WTC11 (cell line): ENCODE measurements at regions not wholly inside any gene's neighbourhood (a gene's known extent, or its start where the extent isn't known, plus 50 kb on each side); places are given as distances from the start of the nearest gene placed in this dataset.

Source experiments
- ATAC-seq: fragments of 200-7000 bp; cut with Tn5 transposase; 2 replicates; pipeline ENCODE4 v1.10.0; 2021; ENCODE audit warnings: mild to moderate bottlenecking, moderate library complexity
- CTCF ChIA-PET: fragments of 300-600 bp; sonication (Branson Sonifier 250); formaldehyde crosslinking; loops from one replicate; lab custom pipeline; 2021; ENCODE audit warnings: antibody characterized with exemption; lab: Charles Lee
- POLR2A ChIA-PET: fragments of 350-600 bp; sonication (Branson Sonifier 250); formaldehyde crosslinking; loops from one replicate; lab custom pipeline; 2021; ENCODE audit warnings: antibody characterized with exemption; lab: Charles Lee
- DNase-seq: peaks from one replicate; pipeline ENCODE4 v3.0.0; 2021; ENCODE audit warnings: low spot score
- H3K27ac Mint-ChIP-seq: 2 replicates; pipeline ENCODE4 v1.8.0; 2021; ENCODE audit warnings: mixed read lengths
- H3K27me3 Mint-ChIP-seq: 2 replicates; pipeline ENCODE4 v1.8.0; 2021; ENCODE audit warnings: low read depth, mild to moderate bottlenecking, moderate library complexity, mixed read lengths
- H3K36me3 Mint-ChIP-seq: 2 replicates; pipeline ENCODE4 v1.8.0; 2021; ENCODE audit warnings: mixed read lengths
- H3K4me1 Mint-ChIP-seq: 2 replicates; pipeline ENCODE4 v1.8.0; 2022; ENCODE audit warnings: mixed read lengths
- H3K4me3 Mint-ChIP-seq: 2 replicates; pipeline ENCODE4 v1.8.0; 2021; ENCODE audit warnings: mild to moderate bottlenecking, moderate library complexity, mixed read lengths
- H3K9me3 Mint-ChIP-seq: 2 replicates; pipeline ENCODE4 v1.8.0; 2021; ENCODE audit warnings: mixed read lengths
- CREB1 ChIP-seq: sonication (generic); formaldehyde crosslinking; IDR thresholded peaks from 2 replicates; pipeline ENCODE4 v1.8.0; 2023; ENCODE audit warnings: mild to moderate bottlenecking, missing genetic modification reagents
- FOXJ3 ChIP-seq: sonication (generic); formaldehyde crosslinking; IDR thresholded peaks from 2 replicates; pipeline ENCODE4 v1.9.0; 2021; ENCODE audit warnings: missing genetic modification reagents, mild to moderate bottlenecking, borderline replicate concordance
- FOXP1 ChIP-seq: sonication (generic); formaldehyde crosslinking; IDR thresholded peaks from 2 replicates; pipeline ENCODE4 v1.8.0; 2022; ENCODE audit warnings: missing genetic modification reagents, mild to moderate bottlenecking, moderate library complexity, borderline replicate concordance
- GRHL2 ChIP-seq: fragments of 250-450 bp; sonication (Bioruptor Pico); IDR thresholded peaks from 2 replicates; pipeline ENCODE4 v1.8.0; 2022; ENCODE audit warnings: mild to moderate bottlenecking, moderate library complexity; ENCODE audit not compliant: insufficient replicate concordance, severe bottlenecking
- HMGA2 ChIP-seq: fragments of 250-450 bp; sonication (Bioruptor Pico); IDR thresholded peaks from 2 replicates; pipeline ENCODE4 v1.4.0; 2021; ENCODE audit warnings: mild to moderate bottlenecking, moderate library complexity
- JUN ChIP-seq: sonication (generic); formaldehyde crosslinking; IDR thresholded peaks from 2 replicates; pipeline ENCODE4 v1.8.0; 2023; ENCODE audit warnings: mild to moderate bottlenecking, missing genetic modification reagents
- MXD4 ChIP-seq: fragments of 250-450 bp; sonication (Bioruptor Pico); IDR thresholded peaks from 2 replicates; pipeline ENCODE4 v1.8.0; 2021; ENCODE audit warnings: mild to moderate bottlenecking, moderate library complexity, borderline replicate concordance
- NFATC4 ChIP-seq: fragments of 250-450 bp; sonication (Bioruptor Pico); IDR thresholded peaks from 2 replicates; pipeline ENCODE4 v1.9.0; 2021; ENCODE audit warnings: mild to moderate bottlenecking
- NFE2L1 ChIP-seq: sonication (generic); formaldehyde crosslinking; IDR thresholded peaks from 2 replicates; pipeline ENCODE4 v1.8.1; 2023; ENCODE audit warnings: missing genetic modification reagents
- RELA ChIP-seq: sonication (generic); formaldehyde crosslinking; IDR thresholded peaks from 2 replicates; pipeline ENCODE4 v1.8.1; 2022; ENCODE audit warnings: missing genetic modification reagents, mild to moderate bottlenecking, borderline replicate concordance
- SP1 ChIP-seq: sonication (generic); formaldehyde crosslinking; conservative IDR thresholded peaks from 2 replicates; pipeline ENCODE4 v1.8.1; 2022; ENCODE audit warnings: missing genetic modification reagents
- TCF7 ChIP-seq: sonication (generic); formaldehyde crosslinking; IDR thresholded peaks from 2 replicates; pipeline ENCODE4 v1.8.0; 2022; ENCODE audit warnings: mild to moderate bottlenecking, low read depth, missing genetic modification reagents, moderate library complexity
- ZBTB21 ChIP-seq: sonication (generic); formaldehyde crosslinking; IDR thresholded peaks from 2 replicates; pipeline ENCODE4 v1.8.1; 2023; ENCODE audit warnings: mild to moderate bottlenecking, missing genetic modification reagents, borderline replicate concordance
- ZNF121 ChIP-seq: sonication (generic); formaldehyde crosslinking; IDR thresholded peaks from 2 replicates; pipeline ENCODE4 v1.8.0; 2023; ENCODE audit warnings: missing genetic modification reagents
- ZNF138 ChIP-seq: sonication (generic); formaldehyde crosslinking; conservative IDR thresholded peaks from 2 replicates; pipeline ENCODE4 v1.8.1; 2022; ENCODE audit warnings: mild to moderate bottlenecking, moderate library complexity, missing genetic modification reagents
- ZNF317 ChIP-seq: sonication (generic); formaldehyde crosslinking; IDR thresholded peaks from 2 replicates; pipeline ENCODE4 v1.8.1; 2023; ENCODE audit warnings: low read depth, mild to moderate bottlenecking, moderate library complexity, missing genetic modification reagents, borderline replicate concordance
- TF ChIP-seq, protein P1 (sequence below): fragments of 250-450 bp; sonication (Bioruptor Pico); IDR thresholded peaks from 2 replicates; pipeline ENCODE4 v2.1.2; 2022; ENCODE audit warnings: mild to moderate bottlenecking, moderate library complexity
- TF ChIP-seq, protein P2 (sequence below): sonication (generic); formaldehyde crosslinking; IDR thresholded peaks from 2 replicates; pipeline ENCODE4 v1.8.1; 2022; ENCODE audit warnings: low read depth, missing genetic modification reagents, borderline replicate concordance
- TF ChIP-seq, protein P3 (sequence below): sonication (generic); formaldehyde crosslinking; IDR thresholded peaks from 2 replicates; pipeline ENCODE4 v1.8.0; 2022; ENCODE audit warnings: mild to moderate bottlenecking, missing genetic modification reagents
- TF ChIP-seq, protein P4 (sequence below): sonication (generic); formaldehyde crosslinking; IDR thresholded peaks from 2 replicates; pipeline ENCODE4 v1.8.1; 2023; ENCODE audit warnings: mild to moderate bottlenecking, moderate library complexity, missing genetic modification reagents
- TF ChIP-seq, protein P5 (sequence below): sonication (generic); formaldehyde crosslinking; conservative IDR thresholded peaks from 2 replicates; pipeline ENCODE4 v1.8.1; 2022; ENCODE audit warnings: mild to moderate bottlenecking, missing genetic modification reagents
- TF ChIP-seq, protein P6 (sequence below): sonication (generic); formaldehyde crosslinking; IDR thresholded peaks from 2 replicates; pipeline ENCODE4 v1.8.1; 2023; ENCODE audit warnings: mild to moderate bottlenecking, missing genetic modification reagents, moderate library complexity
- TF ChIP-seq, protein P7 (sequence below): fragments of 250-450 bp; sonication (Bioruptor Pico); IDR thresholded peaks from 2 replicates; pipeline ENCODE4 v1.8.0; 2021; ENCODE audit warnings: mild to moderate bottlenecking
- TF ChIP-seq, protein P8 (sequence below): sonication (generic); formaldehyde crosslinking; IDR thresholded peaks from 2 replicates; pipeline ENCODE4 v1.8.1; 2023; ENCODE audit warnings: mild to moderate bottlenecking, missing genetic modification reagents

DNA sequence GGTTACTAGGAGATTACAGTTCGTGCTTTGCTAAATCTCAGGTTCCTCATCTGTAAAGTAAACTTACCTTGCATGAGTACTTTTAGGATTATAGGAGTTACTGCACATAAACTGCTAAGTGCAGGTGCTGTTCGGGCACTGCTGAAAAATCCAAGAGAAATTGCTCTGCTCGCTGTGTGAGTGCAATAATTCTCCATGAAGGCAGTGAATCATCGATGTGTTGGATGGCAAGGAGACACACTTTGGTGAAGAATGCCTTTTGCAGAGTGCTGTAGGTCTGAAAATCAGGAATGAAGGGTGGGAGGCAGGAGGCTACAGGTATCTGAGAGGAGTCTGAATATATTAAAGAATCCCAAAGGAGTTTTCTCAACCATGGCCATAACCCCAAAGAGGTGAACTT lies 113.0 kb downstream of the CHIC2 start:
- no peak for ATAC-seq

DNA sequence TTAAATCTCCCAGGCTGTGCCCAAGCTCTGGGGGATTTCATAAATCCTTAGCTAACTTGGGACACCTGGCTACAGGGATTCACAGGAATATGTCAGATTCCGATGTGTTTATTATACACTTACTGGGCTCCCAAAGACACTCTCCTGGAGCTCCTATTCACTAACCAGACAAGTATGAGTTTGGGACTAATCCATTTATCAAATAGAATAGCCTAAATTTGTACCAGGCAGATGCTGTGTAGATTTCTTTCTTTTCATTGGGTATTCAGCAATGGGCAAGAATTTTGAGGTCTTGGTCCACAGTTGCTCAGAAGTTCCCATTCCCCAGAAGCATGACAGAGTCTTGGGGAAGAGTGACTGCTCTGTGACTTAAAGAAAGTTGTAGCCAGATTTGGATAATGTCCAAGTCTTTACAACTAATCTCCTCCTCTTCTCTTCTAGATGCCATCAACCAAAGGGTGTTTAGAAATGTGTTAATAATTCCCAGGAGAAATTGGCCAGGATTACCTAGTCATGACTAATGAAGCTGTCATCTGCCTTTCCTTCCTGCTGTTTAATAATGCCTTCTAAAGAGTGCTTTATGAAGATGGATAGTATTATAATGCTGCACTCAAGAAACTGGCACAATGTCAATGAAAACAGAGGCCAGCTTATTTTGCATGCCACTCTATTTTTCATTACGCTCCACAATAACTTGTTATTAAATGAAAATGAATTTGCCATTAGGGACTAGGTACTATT lies 120.9 kb downstream of the CHIC2 start:
- Mint-ChIP-seq H3K4me1 (no peaks in the 10 kb centered on the region), H3K4me3 (no peak overlapping the region), H3K27me3 (no peaks in the 10 kb centered on the region; the same call in 1 of the 2 replicates), H3K36me3 (peaks cover 15% of the 10 kb centered on the region), H3K9me3 (peaks cover 21% of the 10 kb centered on the region), H3K27ac (no peak overlapping the region)
- DNase-seq (no peak), ATAC-seq (no peak)
- no peak for TF ChIP-seq GRHL2 (CRISPR knock-in tag)
- TF ChIP-seq CREB1 (CRISPR knock-in tag): no peak
- TF ChIP-seq JUN: no peak
- TF ChIP-seq ZBTB21 (CRISPR knock-in tag): no peak
- TF ChIP-seq, protein P1, sequence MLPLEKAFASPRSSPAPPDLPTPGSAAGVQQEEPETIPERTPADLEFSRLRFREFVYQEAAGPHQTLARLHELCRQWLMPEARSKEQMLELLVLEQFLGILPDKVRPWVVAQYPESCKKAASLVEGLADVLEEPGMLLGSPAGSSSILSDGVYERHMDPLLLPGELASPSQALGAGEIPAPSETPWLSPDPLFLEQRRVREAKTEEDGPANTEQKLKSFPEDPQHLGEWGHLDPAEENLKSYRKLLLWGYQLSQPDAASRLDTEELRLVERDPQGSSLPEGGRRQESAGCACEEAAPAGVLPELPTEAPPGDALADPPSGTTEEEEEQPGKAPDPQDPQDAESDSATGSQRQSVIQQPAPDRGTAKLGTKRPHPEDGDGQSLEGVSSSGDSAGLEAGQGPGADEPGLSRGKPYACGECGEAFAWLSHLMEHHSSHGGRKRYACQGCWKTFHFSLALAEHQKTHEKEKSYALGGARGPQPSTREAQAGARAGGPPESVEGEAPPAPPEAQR: no peak
- TF ChIP-seq, protein P2, sequence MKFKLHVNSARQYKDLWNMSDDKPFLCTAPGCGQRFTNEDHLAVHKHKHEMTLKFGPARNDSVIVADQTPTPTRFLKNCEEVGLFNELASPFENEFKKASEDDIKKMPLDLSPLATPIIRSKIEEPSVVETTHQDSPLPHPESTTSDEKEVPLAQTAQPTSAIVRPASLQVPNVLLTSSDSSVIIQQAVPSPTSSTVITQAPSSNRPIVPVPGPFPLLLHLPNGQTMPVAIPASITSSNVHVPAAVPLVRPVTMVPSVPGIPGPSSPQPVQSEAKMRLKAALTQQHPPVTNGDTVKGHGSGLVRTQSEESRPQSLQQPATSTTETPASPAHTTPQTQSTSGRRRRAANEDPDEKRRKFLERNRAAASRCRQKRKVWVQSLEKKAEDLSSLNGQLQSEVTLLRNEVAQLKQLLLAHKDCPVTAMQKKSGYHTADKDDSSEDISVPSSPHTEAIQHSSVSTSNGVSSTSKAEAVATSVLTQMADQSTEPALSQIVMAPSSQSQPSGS (CRISPR knock-in tag): no peak
- TF ChIP-seq MXD4: no peak
- TF ChIP-seq, protein P3, sequence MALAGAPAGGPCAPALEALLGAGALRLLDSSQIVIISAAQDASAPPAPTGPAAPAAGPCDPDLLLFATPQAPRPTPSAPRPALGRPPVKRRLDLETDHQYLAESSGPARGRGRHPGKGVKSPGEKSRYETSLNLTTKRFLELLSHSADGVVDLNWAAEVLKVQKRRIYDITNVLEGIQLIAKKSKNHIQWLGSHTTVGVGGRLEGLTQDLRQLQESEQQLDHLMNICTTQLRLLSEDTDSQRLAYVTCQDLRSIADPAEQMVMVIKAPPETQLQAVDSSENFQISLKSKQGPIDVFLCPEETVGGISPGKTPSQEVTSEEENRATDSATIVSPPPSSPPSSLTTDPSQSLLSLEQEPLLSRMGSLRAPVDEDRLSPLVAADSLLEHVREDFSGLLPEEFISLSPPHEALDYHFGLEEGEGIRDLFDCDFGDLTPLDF (CRISPR knock-in tag): no peak
- TF ChIP-seq, protein P4, sequence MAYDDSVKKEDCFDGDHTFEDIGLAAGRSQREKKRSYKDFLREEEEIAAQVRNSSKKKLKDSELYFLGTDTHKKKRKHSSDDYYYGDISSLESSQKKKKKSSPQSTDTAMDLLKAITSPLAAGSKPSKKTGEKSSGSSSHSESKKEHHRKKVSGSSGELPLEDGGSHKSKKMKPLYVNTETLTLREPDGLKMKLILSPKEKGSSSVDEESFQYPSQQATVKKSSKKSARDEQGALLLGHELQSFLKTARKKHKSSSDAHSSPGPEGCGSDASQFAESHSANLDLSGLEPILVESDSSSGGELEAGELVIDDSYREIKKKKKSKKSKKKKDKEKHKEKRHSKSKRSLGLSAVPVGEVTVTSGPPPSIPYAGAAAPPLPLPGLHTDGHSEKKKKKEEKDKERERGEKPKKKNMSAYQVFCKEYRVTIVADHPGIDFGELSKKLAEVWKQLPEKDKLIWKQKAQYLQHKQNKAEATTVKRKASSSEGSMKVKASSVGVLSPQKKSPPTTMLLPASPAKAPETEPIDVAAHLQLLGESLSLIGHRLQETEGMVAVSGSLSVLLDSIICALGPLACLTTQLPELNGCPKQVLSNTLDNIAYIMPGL (CRISPR knock-in tag): no peak
- POLR2A ChIA-PET: no interaction called here
- CTCF ChIA-PET: interaction anchor here (1.3 kb wide), 1 partner anchor 14 kb away, joined by 4 read pairs; no protein-coding TSS in a partner anchor

More for the DNA sequence above, 113.0 kb downstream of the CHIC2 start:
- no peaks in the 10 kb centered on the region for H3K36me3 Mint-ChIP-seq
- POLR2A ChIA-PET: no interaction called here
- TF ChIP-seq, protein P5, sequence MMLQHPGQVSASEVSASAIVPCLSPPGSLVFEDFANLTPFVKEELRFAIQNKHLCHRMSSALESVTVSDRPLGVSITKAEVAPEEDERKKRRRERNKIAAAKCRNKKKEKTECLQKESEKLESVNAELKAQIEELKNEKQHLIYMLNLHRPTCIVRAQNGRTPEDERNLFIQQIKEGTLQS (CRISPR knock-in tag): no peak
- TF ChIP-seq NFE2L1 (CRISPR knock-in tag) (no peak), ZNF121 (CRISPR knock-in tag) (no peak), TCF7 (CRISPR knock-in tag) (no peak), FOXJ3 (no peak), NFATC4 (CRISPR knock-in tag) (no peak), GRHL2 (CRISPR knock-in tag) (no peak), FOXP1 (CRISPR knock-in tag) (no peak), ZNF138 (CRISPR knock-in tag) (no peak), HMGA2 (no peak), ZNF317 (no peak), SP1 (no peak), RELA (CRISPR knock-in tag) (no peak)
- TF ChIP-seq, protein P6, sequence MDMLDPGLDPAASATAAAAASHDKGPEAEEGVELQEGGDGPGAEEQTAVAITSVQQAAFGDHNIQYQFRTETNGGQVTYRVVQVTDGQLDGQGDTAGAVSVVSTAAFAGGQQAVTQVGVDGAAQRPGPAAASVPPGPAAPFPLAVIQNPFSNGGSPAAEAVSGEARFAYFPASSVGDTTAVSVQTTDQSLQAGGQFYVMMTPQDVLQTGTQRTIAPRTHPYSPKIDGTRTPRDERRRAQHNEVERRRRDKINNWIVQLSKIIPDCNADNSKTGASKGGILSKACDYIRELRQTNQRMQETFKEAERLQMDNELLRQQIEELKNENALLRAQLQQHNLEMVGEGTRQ: no peak
- TF ChIP-seq, protein P7, sequence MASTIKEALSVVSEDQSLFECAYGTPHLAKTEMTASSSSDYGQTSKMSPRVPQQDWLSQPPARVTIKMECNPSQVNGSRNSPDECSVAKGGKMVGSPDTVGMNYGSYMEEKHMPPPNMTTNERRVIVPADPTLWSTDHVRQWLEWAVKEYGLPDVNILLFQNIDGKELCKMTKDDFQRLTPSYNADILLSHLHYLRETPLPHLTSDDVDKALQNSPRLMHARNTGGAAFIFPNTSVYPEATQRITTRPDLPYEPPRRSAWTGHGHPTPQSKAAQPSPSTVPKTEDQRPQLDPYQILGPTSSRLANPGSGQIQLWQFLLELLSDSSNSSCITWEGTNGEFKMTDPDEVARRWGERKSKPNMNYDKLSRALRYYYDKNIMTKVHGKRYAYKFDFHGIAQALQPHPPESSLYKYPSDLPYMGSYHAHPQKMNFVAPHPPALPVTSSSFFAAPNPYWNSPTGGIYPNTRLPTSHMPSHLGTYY (CRISPR knock-in tag): no peak
- TF ChIP-seq, protein P2 (CRISPR knock-in tag): no peak
- TF ChIP-seq, protein P8, sequence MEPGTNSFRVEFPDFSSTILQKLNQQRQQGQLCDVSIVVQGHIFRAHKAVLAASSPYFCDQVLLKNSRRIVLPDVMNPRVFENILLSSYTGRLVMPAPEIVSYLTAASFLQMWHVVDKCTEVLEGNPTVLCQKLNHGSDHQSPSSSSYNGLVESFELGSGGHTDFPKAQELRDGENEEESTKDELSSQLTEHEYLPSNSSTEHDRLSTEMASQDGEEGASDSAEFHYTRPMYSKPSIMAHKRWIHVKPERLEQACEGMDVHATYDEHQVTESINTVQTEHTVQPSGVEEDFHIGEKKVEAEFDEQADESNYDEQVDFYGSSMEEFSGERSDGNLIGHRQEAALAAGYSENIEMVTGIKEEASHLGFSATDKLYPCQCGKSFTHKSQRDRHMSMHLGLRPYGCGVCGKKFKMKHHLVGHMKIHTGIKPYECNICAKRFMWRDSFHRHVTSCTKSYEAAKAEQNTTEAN (CRISPR knock-in tag): no peak
- H3K27ac Mint-ChIP-seq: no peak overlapping the region
- peaks cover 5% of the 10 kb centered on the region; the same call in 1 of the 2 replicates for H3K4me1 Mint-ChIP-seq
- CTCF ChIA-PET: no interaction called here
- DNase-seq: no peak
- peaks cover 4% of the 10 kb centered on the region; the same call in 1 of the 2 replicates for H3K27me3 Mint-ChIP-seq
- H3K4me3 Mint-ChIP-seq: no peak overlapping the region
- H3K9me3 Mint-ChIP-seq: no peaks in the 10 kb centered on the region
